Karpas-422 (cell line): ENCODE measurements at regions not wholly inside any gene's neighbourhood (a gene's known extent, or its start where the extent isn't known, plus 50 kb on each side); places are given as distances from the start of the nearest gene placed in this dataset.

Source experiments
- DNase-seq: peaks from one replicate; pipeline ENCODE4 v3.0.0-alpha.2; 2015
- H2AFZ ChIP-seq: fragments of 200-600 bp; sonication (generic); 2 replicates; pipeline ENCODE4 v1.6.1; 2014; ENCODE audit warnings: antibody characterized with exemption, low read length, mixed read lengths
- H3K27ac ChIP-seq: fragments of 200-600 bp; sonication (generic); 2 replicates; pipeline ENCODE4 v1.5.1; 2014; ENCODE audit warnings: mild to moderate bottlenecking, low read length, moderate library complexity
- H3K27me3 ChIP-seq: fragments of 200-600 bp; sonication (generic); 2 replicates; pipeline ENCODE4 v1.6.1; 2014; ENCODE audit warnings: low read length, mixed read lengths
- H3K36me3 ChIP-seq: fragments of 200-600 bp; sonication (generic); 2 replicates; pipeline ENCODE4 v1.6.1; 2014; ENCODE audit warnings: low read length, mixed read lengths; ENCODE audit not compliant: insufficient read depth
- H3K4me1 ChIP-seq: fragments of 200-600 bp; sonication (generic); 2 replicates; pipeline ENCODE4 v1.6.1; 2014; ENCODE audit warnings: mild to moderate bottlenecking, low read length, mixed read lengths
- H3K4me2 ChIP-seq: fragments of 200-600 bp; sonication (generic); 2 replicates; pipeline ENCODE4 v1.6.1; 2014; ENCODE audit warnings: low read length, low read depth, mild to moderate bottlenecking; ENCODE audit not compliant: poor library complexity, severe bottlenecking
- H3K4me3 ChIP-seq: fragments of 200-600 bp; sonication (generic); 2 replicates; pipeline ENCODE4 v1.5.1; 2014; ENCODE audit warnings: mild to moderate bottlenecking, antibody characterized with exemption, low read length, mixed read lengths
- H3K79me2 ChIP-seq: fragments of 200-600 bp; sonication (generic); 2 replicates; pipeline ENCODE4 v1.6.1; 2014; ENCODE audit warnings: mild to moderate bottlenecking, low read length, mixed read lengths
- H3K9ac ChIP-seq: fragments of 200-600 bp; sonication (generic); 2 replicates; pipeline ENCODE4 v1.6.0; 2014; ENCODE audit warnings: low read length
- H3K9me2 ChIP-seq: fragments of 200-600 bp; sonication (generic), shearing (Covaris generic); replicated peaks from 2 replicates; pipeline ENCODE4 v1.6.0; 2014; ENCODE audit warnings: mild to moderate bottlenecking, low read length, moderate library complexity; ENCODE audit not compliant: insufficient read depth
- H3K9me3 ChIP-seq: fragments of 300-700, 200-600 bp; sonication (generic); 2 replicates; pipeline ENCODE4 v1.6.1; 2014; ENCODE audit warnings: low read length, mixed read lengths
- H4K20me1 ChIP-seq: fragments of 200-600 bp; sonication (generic); 2 replicates; pipeline ENCODE4 v1.6.1; 2014; ENCODE audit warnings: mild to moderate bottlenecking, antibody characterized with exemption, low read length, low read depth; ENCODE audit not compliant: insufficient read depth

DNA sequence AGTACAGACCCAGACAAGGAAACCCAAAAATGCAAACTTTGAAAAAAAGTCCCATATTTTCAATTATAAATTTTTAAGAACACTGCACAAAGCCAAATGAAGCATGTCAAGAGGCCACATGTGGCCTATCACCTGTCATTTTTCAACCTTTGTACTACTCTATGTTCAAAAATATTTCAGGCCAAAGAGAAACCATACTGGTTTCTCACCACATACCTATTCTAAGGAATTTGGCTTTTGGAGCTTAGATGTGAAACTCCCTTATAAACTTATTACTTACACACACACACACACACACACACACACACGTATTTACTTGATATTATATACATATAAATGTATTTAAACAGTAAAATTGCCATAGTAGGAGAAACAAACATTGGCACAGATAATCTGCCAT lies 338.7 kb downstream of the TXNL1 start:
- DNase-seq: no peak
- Histone ChIP-seq H3K9ac (no peak overlapping the region), H3K27me3 (no peaks in the 10 kb centered on the region), H2AFZ (no peak overlapping the region), H3K4me1 (no peaks in the 10 kb centered on the region), H3K36me3 (no peaks in the 10 kb centered on the region), H3K9me2 (no peaks in the 10 kb centered on the region), H3K9me3 (no peaks in the 10 kb centered on the region), H3K4me2 (no peak overlapping the region), H3K4me3 (no peak overlapping the region), H4K20me1 (no peaks in the 10 kb centered on the region), H3K27ac (no peak overlapping the region), H3K79me2 (no peaks in the 10 kb centered on the region)

DNA sequence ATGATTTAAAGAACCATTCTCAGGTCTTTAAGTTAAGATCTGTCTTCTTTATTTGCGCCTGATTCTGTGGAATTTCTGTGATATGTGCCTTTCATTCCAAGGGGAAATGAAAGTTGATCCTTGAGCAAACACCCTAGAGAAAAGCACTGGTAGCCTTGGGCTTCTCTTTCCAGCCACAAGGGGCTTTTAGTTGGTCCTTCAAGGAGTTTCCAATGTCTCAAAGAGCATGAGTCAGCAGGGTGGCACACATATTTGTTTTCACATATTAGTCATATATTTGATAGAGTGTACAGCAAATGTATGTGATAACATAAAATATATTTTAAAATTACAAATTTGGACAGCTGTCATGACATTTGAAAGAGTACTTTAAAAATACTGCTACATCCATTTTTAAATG lies 339.5 kb downstream of the TXNL1 start:
- Histone ChIP-seq H4K20me1 (no peaks in the 10 kb centered on the region), H3K9ac (no peak overlapping the region), H3K4me1 (no peaks in the 10 kb centered on the region), H3K27ac (no peak overlapping the region), H3K27me3 (no peaks in the 10 kb centered on the region), H2AFZ (no peak overlapping the region), H3K4me3 (no peak overlapping the region), H3K9me3 (no peaks in the 10 kb centered on the region), H3K9me2 (no peaks in the 10 kb centered on the region), H3K36me3 (no peaks in the 10 kb centered on the region), H3K4me2 (no peak overlapping the region), H3K79me2 (no peaks in the 10 kb centered on the region)
- DNase-seq: no peak

DNA sequence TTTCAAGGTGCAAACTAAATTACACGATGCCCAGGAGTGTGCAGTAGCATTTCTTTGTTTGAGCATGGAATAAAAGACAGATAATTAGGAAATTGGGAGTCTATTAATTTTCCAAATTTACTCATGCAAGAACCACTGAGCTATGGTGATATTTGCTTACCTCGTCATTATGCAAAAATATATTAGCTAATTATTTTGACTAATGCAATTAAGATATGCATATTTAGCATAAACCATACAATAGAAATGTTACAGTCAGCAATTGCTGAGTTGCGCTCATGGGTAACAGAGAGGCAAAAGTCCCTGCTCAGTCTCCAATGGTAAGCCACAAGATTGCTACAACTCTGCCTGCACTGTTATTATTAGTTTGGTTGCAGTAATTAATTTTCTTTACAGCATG lies 342.0 kb downstream of the TXNL1 start:
- H3K79me2 ChIP-seq: no peaks in the 10 kb centered on the region
- H3K9ac ChIP-seq: no peak overlapping the region
- no peak overlapping the region for H3K4me3 ChIP-seq
- H3K9me2 ChIP-seq: no peaks in the 10 kb centered on the region
- H3K4me2 ChIP-seq: no peak overlapping the region
- H3K27ac ChIP-seq: no peak overlapping the region
- H4K20me1 ChIP-seq: no peaks in the 10 kb centered on the region
- no peaks in the 10 kb centered on the region for H3K36me3 ChIP-seq
- no peaks in the 10 kb centered on the region for H3K27me3 ChIP-seq
- DNase-seq: no peak
- H3K9me3 ChIP-seq: no peaks in the 10 kb centered on the region
- H3K4me1 ChIP-seq: no peaks in the 10 kb centered on the region
- no peak overlapping the region for H2AFZ ChIP-seq

DNA sequence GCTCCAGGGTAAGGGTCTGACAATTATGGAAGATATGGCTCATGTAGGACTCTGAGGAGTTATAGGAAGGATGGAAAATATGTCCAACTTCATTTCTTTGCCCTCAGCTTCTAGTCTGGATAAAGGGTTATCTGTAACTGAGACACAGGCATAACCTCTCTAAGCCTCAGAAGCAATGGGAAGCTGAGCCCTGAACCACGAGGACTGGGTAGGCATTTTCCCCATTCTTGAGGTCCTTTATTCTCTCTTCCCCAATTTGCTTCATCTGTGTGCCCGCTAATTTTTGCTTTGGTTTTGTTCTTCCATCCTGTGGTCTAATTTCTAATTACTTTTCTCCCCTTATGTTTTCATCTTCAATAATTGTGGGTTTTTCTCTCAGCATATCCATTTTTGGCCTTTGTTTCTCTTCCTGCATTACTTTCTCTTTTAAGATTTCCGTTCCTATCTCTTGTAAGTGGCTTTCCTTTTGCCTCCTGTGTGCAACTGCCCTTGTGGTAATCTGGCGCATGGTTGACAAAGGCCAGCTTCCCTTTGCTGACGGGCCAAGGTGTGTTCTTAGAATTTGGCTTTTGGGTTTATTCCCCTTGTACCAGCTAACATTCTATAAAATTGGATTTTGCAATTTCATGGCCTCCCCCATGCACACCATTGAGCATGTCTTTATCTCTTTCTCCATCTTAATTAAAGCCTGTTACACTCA lies 343.8 kb downstream of the TXNL1 start:
- Histone ChIP-seq H3K4me1 (no peaks in the 10 kb centered on the region), H3K27me3 (no peaks in the 10 kb centered on the region), H3K9me2 (no peaks in the 10 kb centered on the region), H3K9me3 (no peaks in the 10 kb centered on the region), H2AFZ (no peak overlapping the region), H4K20me1 (no peaks in the 10 kb centered on the region), H3K4me3 (no peak overlapping the region), H3K4me2 (no peak overlapping the region), H3K36me3 (no peaks in the 10 kb centered on the region), H3K9ac (no peak overlapping the region), H3K79me2 (no peaks in the 10 kb centered on the region), H3K27ac (no peak overlapping the region)
- DNase-seq: no peak

DNA sequence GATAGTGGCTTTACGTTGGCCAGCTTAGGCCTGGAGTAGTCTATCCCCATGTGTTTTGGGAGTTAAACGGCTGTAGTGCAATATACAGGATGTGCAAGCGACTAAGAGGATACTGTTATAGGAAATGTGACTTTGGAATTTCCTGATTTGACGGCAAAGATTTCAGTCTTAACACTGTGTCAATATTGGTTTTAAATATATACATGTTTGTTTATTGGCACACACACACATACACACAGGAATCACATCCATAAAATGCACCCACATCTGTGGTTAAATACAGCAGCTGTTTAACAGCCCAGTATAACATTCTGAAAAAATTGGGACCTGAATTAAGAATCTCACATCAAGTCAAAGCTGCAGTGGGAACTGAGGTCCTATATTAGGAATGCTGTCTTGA lies 347.1 kb downstream of the TXNL1 start:
- no peak overlapping the region for H3K9ac ChIP-seq
- DNase-seq: no peak
- no peaks in the 10 kb centered on the region for H3K79me2 ChIP-seq
- no peaks in the 10 kb centered on the region for H3K9me3 ChIP-seq
- no peaks in the 10 kb centered on the region for H3K9me2 ChIP-seq
- H3K27ac ChIP-seq: no peak overlapping the region
- H2AFZ ChIP-seq: no peak overlapping the region
- H3K4me1 ChIP-seq: no peaks in the 10 kb centered on the region
- no peaks in the 10 kb centered on the region for H3K27me3 ChIP-seq
- no peaks in the 10 kb centered on the region for H3K36me3 ChIP-seq
- H3K4me2 ChIP-seq: no peak overlapping the region
- H3K4me3 ChIP-seq: no peak overlapping the region
- no peaks in the 10 kb centered on the region for H4K20me1 ChIP-seq

DNA sequence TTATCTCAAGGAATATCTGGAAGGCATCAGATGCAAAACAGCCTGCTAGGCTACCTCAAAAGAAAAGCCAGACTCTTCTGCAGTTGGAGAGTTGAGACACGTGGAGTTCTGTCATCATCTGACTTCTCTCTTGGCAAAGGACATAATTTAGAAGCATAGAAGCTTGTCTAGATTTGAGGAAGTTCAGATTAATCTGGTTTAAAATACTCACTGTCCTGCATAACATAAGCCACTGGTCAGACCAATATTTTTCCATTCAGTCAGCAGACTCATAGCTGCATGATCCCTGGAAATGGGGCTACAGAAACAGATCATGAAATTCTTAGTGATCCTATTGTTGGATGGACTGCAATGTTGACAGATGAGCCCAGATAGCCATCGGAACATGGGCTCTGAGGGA lies 349.0 kb downstream of the TXNL1 start:
- Histone ChIP-seq H3K27me3 (no peaks in the 10 kb centered on the region), H3K9me3 (no peaks in the 10 kb centered on the region), H4K20me1 (no peaks in the 10 kb centered on the region), H3K9ac (no peak overlapping the region), H3K4me3 (no peak overlapping the region), H2AFZ (no peak overlapping the region), H3K27ac (no peak overlapping the region), H3K79me2 (no peaks in the 10 kb centered on the region), H3K36me3 (no peaks in the 10 kb centered on the region), H3K4me1 (no peaks in the 10 kb centered on the region), H3K9me2 (no peaks in the 10 kb centered on the region), H3K4me2 (no peak overlapping the region)
- DNase-seq: no peak

DNA sequence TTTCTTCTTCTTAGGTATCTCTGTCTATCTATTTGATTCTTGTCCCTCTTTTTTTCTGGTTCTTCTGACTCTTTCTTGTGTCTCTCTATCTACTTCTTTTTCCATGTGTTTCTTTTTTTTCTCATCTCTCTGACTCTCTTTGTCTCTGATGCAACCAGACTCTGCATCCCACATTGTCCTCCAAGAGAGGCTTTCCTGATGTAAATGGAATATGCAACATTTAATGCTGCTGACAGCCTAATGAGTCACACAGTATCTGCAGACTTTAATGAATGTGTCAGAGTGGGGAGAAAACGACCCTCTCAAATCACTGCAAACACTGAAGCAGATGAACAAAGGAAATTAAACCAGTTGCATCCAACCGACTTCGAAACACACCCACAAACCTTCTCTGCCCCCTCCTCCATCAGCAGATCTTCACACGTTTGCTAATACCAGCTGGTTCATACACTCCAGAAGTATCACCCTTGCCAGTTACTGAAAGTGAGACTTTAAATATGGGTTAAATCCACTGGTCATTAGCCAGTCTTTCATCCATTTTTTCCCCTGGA lies 351.5 kb downstream of the TXNL1 start:
- H3K27me3 ChIP-seq: no peaks in the 10 kb centered on the region
- H3K9me3 ChIP-seq: no peaks in the 10 kb centered on the region
- H4K20me1 ChIP-seq: no peaks in the 10 kb centered on the region
- H3K79me2 ChIP-seq: no peaks in the 10 kb centered on the region
- H2AFZ ChIP-seq: no peak overlapping the region
- H3K4me2 ChIP-seq: no peak overlapping the region
- H3K36me3 ChIP-seq: no peaks in the 10 kb centered on the region
- no peak overlapping the region for H3K4me3 ChIP-seq
- H3K27ac ChIP-seq: no peak overlapping the region
- no peaks in the 10 kb centered on the region for H3K4me1 ChIP-seq
- no peak overlapping the region for H3K9ac ChIP-seq
- no peak for DNase-seq
- no peaks in the 10 kb centered on the region for H3K9me2 ChIP-seq

DNA sequence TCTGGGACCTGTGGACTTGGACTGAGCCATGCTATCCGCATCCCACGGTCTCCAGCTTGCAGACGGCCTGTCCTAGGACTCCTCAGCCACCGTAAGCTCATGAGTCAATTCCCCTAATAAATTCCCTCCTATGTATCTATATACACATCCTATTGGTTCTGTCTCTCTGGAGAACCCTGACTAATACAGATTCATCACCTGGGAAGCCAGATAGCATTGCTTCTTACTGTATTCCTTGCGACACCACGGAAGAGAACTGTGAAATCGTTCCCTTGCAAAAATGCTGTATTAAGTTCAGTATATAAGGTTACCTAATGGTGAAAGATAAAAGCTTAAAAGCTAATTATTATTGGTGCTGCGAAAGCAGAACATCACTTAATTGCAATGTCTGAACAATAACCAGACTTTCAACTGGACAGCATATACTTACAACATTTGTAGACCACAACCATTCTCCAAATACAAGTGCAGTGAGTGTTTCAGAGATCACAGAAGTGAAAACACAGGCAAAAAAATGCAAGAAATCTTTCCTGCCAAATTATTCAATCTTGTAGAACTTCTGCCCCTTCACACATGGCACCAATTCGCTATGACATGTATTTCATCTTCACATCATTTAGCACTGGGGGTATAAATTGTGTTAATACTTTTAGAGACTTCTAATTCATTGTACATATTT lies 352.9 kb downstream of the TXNL1 start:
- no peaks in the 10 kb centered on the region for H3K27me3 ChIP-seq
- no peak overlapping the region for H3K4me3 ChIP-seq
- DNase-seq: no peak
- H3K4me1 ChIP-seq: no peaks in the 10 kb centered on the region
- no peaks in the 10 kb centered on the region for H3K9me2 ChIP-seq
- H3K27ac ChIP-seq: no peak overlapping the region
- no peak overlapping the region for H3K9ac ChIP-seq
- no peaks in the 10 kb centered on the region for H3K79me2 ChIP-seq
- H3K36me3 ChIP-seq: no peaks in the 10 kb centered on the region
- H2AFZ ChIP-seq: no peak overlapping the region
- no peak overlapping the region for H3K4me2 ChIP-seq
- no peaks in the 10 kb centered on the region for H4K20me1 ChIP-seq
- H3K9me3 ChIP-seq: no peaks in the 10 kb centered on the region
